ENCODE measurements at regions not wholly inside any gene's neighbourhood (a gene's known extent, or its start where the extent isn't known, plus 50 kb on each side); places are given as distances from the start of the nearest gene placed in this dataset.

DNA sequence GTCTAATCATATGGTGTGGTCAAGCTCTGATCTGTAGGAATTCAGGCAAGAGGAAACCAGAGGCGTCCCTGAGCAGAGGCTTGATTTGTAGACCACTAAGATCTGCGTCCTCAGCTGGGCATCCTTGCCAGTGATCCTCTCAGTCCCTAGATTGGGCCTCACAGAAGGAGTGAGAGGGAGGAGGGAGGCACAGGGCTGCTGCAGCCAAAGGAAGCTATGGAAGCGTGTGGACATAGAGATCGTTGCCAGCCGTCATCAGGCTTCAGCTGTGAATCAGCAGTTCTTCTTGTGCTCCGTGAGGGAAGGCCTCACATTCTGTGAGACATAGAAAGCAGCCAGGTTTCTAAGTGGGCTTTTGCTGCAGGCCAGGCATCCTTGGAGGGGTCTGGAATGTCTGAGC, 254.6 kb upstream of the KIRREL3 start:
- no peak for TF ChIP-seq SUZ12 (IDR thresholded peaks at IDR 0.05; ENCODE audit: extremely low read depth, insufficient read depth, insufficient read length)
- no peak for TF ChIP-seq YY1 (IDR thresholded peaks at IDR 0.05; ENCODE audit: insufficient read depth, insufficient read length)
